ENCODE measurements at regions not wholly inside any gene's neighbourhood (a gene's known extent, or its start where the extent isn't known, plus 50 kb on each side); places are given as distances from the start of the nearest gene placed in this dataset.
"Not testable (repeated sequence)": the region's sequence is repeated elsewhere in the genome, so short reads cannot be mapped to it uniquely, and the experiment has no call there.

- no peak for DNase-seq (ENCODE audit: low read depth)
- H3K4me3 ChIP-seq (ENCODE audit: low read length): no peak overlapping the region
- TF ChIP-seq CTCF (conservative IDR thresholded peaks at IDR 0.05; ENCODE audit: low read length): no peak
Measured at GRCh38 chr12:105445249-105445648, 114.8 kb downstream of the C12orf75 start.

- TF ChIP-seq CTCF (conservative IDR thresholded peaks at IDR 0.05; ENCODE audit: low read length): no peak
- peak; percentile 77 for DNase-seq (ENCODE audit: low read depth)
Measured at GRCh38 chr12:105445649-105446048, 115.2 kb downstream of the C12orf75 start.

GRCh38 chr12:105446460-105446859, 116.0 kb downstream of the C12orf75 start:
- H3K4me3 ChIP-seq (ENCODE audit: low read length); DNase-seq (ENCODE audit: low read depth): not testable (repeated sequence)

More at GRCh38 chr12:105445649-105446048, 115.2 kb downstream of the C12orf75 start:
- no peak overlapping the region for H3K4me3 ChIP-seq (ENCODE audit: low read length)

- H3K4me3 ChIP-seq (ENCODE audit: low read length): no peak overlapping the region
- DNase-seq (ENCODE audit: low read depth): no peak
- TF ChIP-seq CTCF (conservative IDR thresholded peaks at IDR 0.05; ENCODE audit: low read length): no peak
Measured at GRCh38 chr12:105449431-105449830, 118.9 kb downstream of the C12orf75 start.

GRCh38 chr12:105451211-105451610, 120.7 kb downstream of the C12orf75 start:
- peak; percentile 90 for DNase-seq (ENCODE audit: low read depth)
- H3K4me3 ChIP-seq (ENCODE audit: low read length): no peak overlapping the region
- TF ChIP-seq CTCF (conservative IDR thresholded peaks at IDR 0.05; ENCODE audit: low read length): no peak; the same call in 1 of the 2 replicates

GRCh38 chr12:105451798-105452197, 121.3 kb downstream of the C12orf75 start:
- no peak overlapping the region for H3K4me3 ChIP-seq (ENCODE audit: low read length)
- no peak for TF ChIP-seq CTCF (conservative IDR thresholded peaks at IDR 0.05; ENCODE audit: low read length)
- no peak for DNase-seq (ENCODE audit: low read depth)

GRCh38 chr12:105453316-105453715, 122.8 kb downstream of the C12orf75 start:
- peak; percentile 43 for DNase-seq (ENCODE audit: low read depth)
- TF ChIP-seq CTCF (conservative IDR thresholded peaks at IDR 0.05; ENCODE audit: low read length): no peak
- H3K4me3 ChIP-seq (ENCODE audit: low read length): no peak overlapping the region

- TF ChIP-seq CTCF (conservative IDR thresholded peaks at IDR 0.05; ENCODE audit: low read length): no peak
- no peak overlapping the region for H3K4me3 ChIP-seq (ENCODE audit: low read length)
- no peak for DNase-seq (ENCODE audit: low read depth)
Measured at GRCh38 chr12:105454688-105455087, 124.2 kb downstream of the C12orf75 start.

All from AG10803 (cell line).